Endodermal cell (in vitro differentiated cells): ENCODE measurements at regions not wholly inside any gene's neighbourhood (a gene's known extent, or its start where the extent isn't known, plus 50 kb on each side); places are given as distances from the start of the nearest gene placed in this dataset.
A peak's percentile ranks its signal among the peaks of the same experiment; 100 is the strongest.

ENCODE experiments used
- DNase-seq: peaks from one replicate; pipeline ENCODE4 v3.0.0-alpha.2; 2017
- H3K27ac ChIP-seq: 2 replicates; pipeline ENCODE4 v1.5.1; 2013; ENCODE audit warnings: mild to moderate bottlenecking, low read depth, low read length, moderate library complexity
- H3K27me3 ChIP-seq: 2 replicates; pipeline ENCODE4 v1.6.1; 2013; ENCODE audit warnings: mild to moderate bottlenecking, low read length, moderate library complexity; ENCODE audit not compliant: insufficient read depth, control insufficient read depth, poor library complexity, severe bottlenecking
- H3K36me3 ChIP-seq: 2 replicates; pipeline ENCODE4 v1.7.0; 2013; ENCODE audit warnings: mild to moderate bottlenecking, low read length, moderate library complexity; ENCODE audit not compliant: control insufficient read depth, insufficient read depth
- H3K4me1 ChIP-seq: one replicate; pipeline ENCODE4 v1.7.0; 2013; ENCODE audit warnings: low read length; ENCODE audit not compliant: control insufficient read depth, insufficient read depth
- H3K4me3 ChIP-seq: 2 replicates; pipeline ENCODE4 v1.5.1; 2013; ENCODE audit warnings: mild to moderate bottlenecking, low read length, moderate library complexity
- H3K9ac ChIP-seq: 2 replicates; pipeline ENCODE4 v1.6.1; 2013; ENCODE audit warnings: mild to moderate bottlenecking, low read length, moderate library complexity; ENCODE audit not compliant: poor library complexity, severe bottlenecking; ENCODE audit errors: extremely low read depth
- H3K9me3 ChIP-seq: 2 replicates; pipeline ENCODE4 v1.6.1; 2013; ENCODE audit warnings: mild to moderate bottlenecking, low read length, moderate library complexity; ENCODE audit not compliant: control insufficient read depth
- H3K27ac Mint-ChIP-seq: 2 replicates; pipeline ENCODE4 v1.8.0; 2020; ENCODE audit warnings: mixed read lengths
- H3K27me3 Mint-ChIP-seq: 2 replicates; pipeline ENCODE4 v1.8.0; 2021; ENCODE audit warnings: mild to moderate bottlenecking, mixed read lengths; ENCODE audit not compliant: insufficient read depth
- H3K36me3 Mint-ChIP-seq: 2 replicates; pipeline ENCODE4 v1.8.0; 2020; ENCODE audit warnings: low read depth, mixed read lengths
- H3K4me1 Mint-ChIP-seq: 2 replicates; pipeline ENCODE4 v1.8.0; 2020; ENCODE audit warnings: mixed read lengths
- H3K4me3 Mint-ChIP-seq: 2 replicates; pipeline ENCODE4 v1.8.0; 2020; ENCODE audit warnings: mild to moderate bottlenecking, moderate library complexity, mixed read lengths
- H3K9me3 Mint-ChIP-seq: 2 replicates; pipeline ENCODE4 v1.8.0; 2020; ENCODE audit warnings: mild to moderate bottlenecking, mixed read lengths
- WGBS, 2 experiments: methylation state at CpG; one replicate each; pipeline versions ENCODE4 v1.1.5 to v1.1.7; 2013; ENCODE audit warnings: missing lambda C conversion rate in 2 of 2, mixed read lengths in 1 of 2; ENCODE audit not compliant: insufficient coverage in 1 of 2, insufficient read length in 1 of 2; 5-methylcytosine and 5-hydroxymethylcytosine counted together
- TF ChIP-seq, protein P1 (sequence below): fragments of 200-600 bp; sonication (generic); conservative IDR thresholded peaks from 2 replicates; pipeline ENCODE4 v1.5.0; 2021; ENCODE audit warnings: antibody characterized with exemption, mild to moderate bottlenecking

DNA sequence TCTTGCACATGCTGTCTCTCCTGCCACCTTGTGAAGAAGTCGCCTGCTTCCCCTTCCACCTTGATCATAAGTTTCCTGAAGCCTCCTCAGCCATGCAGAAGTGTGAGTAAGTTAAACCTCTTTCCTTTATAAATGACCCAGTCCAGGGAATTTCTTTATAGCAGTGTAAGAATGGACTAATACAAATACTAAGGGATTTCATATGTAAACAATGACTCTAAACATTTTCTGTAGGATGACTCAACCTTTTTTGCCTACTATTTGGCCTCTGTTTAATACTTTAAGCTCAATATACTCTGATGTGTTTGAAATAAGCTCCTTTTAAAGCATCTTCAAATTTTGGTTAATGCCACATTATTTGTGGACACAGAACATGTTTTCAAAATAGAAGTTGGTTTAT is 813.5 kb upstream of the SLIT2 start:
- H3K4me3 ChIP-seq = no peak overlapping the region
- H3K36me3 Mint-ChIP-seq = peaks cover 4% of the 10 kb centered on the region

DNA sequence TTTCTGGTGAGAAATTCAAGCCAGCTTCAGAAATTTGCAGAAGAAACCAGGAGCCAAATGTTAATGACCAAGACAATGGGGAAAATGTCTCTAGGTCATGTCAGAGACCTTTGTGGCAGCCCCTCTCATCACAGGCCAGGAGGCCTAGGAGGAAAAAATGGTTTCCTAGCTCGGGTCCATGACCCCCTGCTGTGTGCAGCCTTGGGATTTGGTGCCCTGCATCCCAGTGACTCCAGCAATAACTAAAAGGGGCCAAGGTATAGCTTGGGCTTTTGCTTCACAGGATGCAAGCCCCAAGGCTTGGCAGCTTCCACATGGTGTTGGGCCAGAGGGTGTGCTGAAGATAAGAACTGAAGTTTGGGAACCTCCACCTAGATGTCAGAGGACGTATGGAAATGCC is 814.7 kb upstream of the SLIT2 start:
- Histone ChIP-seq H3K4me1 (no peaks in the 10 kb centered on the region), H3K4me3 (no peak overlapping the region), H3K27me3 (no peaks in the 10 kb centered on the region), H3K9me3 (peaks cover 41% of the 10 kb centered on the region), H3K9ac (no peak overlapping the region), H3K27ac (no peak overlapping the region), H3K36me3 (no peaks in the 10 kb centered on the region)
- 81 to 89% methylated on average over 1 to 2 of the region's 2 CpGs for WGBS, 2 experiments
- H3K36me3 Mint-ChIP-seq = peaks cover 4% of the 10 kb centered on the region
- H3K9me3 Mint-ChIP-seq = peaks cover 55% of the 10 kb centered on the region
- H3K27ac Mint-ChIP-seq = no peak overlapping the region
- H3K4me1 Mint-ChIP-seq = no peaks in the 10 kb centered on the region
- TF ChIP-seq, protein P1, sequence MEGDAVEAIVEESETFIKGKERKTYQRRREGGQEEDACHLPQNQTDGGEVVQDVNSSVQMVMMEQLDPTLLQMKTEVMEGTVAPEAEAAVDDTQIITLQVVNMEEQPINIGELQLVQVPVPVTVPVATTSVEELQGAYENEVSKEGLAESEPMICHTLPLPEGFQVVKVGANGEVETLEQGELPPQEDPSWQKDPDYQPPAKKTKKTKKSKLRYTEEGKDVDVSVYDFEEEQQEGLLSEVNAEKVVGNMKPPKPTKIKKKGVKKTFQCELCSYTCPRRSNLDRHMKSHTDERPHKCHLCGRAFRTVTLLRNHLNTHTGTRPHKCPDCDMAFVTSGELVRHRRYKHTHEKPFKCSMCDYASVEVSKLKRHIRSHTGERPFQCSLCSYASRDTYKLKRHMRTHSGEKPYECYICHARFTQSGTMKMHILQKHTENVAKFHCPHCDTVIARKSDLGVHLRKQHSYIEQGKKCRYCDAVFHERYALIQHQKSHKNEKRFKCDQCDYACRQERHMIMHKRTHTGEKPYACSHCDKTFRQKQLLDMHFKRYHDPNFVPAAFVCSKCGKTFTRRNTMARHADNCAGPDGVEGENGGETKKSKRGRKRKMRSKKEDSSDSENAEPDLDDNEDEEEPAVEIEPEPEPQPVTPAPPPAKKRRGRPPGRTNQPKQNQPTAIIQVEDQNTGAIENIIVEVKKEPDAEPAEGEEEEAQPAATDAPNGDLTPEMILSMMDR = no peak
- H3K27me3 Mint-ChIP-seq = peaks cover 31% of the 10 kb centered on the region
- H3K4me3 Mint-ChIP-seq = no peak overlapping the region
- DNase-seq = no peak

More for the DNA sequence above, 813.5 kb upstream of the SLIT2 start:
- Histone ChIP-seq H3K27ac (no peak overlapping the region), H3K9ac (no peak overlapping the region), H3K36me3 (no peaks in the 10 kb centered on the region), H3K9me3 (peaks cover 37% of the 10 kb centered on the region), H3K27me3 (no peaks in the 10 kb centered on the region), H3K4me1 (no peaks in the 10 kb centered on the region)
- no peaks in the 10 kb centered on the region for H3K4me1 Mint-ChIP-seq
- H3K9me3 Mint-ChIP-seq = peaks cover 47% of the 10 kb centered on the region
- no peak overlapping the region for H3K27ac Mint-ChIP-seq
- H3K4me3 Mint-ChIP-seq = no peak overlapping the region
- H3K27me3 Mint-ChIP-seq = peaks cover 20% of the 10 kb centered on the region
- 81 to 100% methylated on average over 1 of the region's 1 CpG for WGBS, 2 experiments
- no peak for DNase-seq
- TF ChIP-seq, protein P1 = no peak

DNA sequence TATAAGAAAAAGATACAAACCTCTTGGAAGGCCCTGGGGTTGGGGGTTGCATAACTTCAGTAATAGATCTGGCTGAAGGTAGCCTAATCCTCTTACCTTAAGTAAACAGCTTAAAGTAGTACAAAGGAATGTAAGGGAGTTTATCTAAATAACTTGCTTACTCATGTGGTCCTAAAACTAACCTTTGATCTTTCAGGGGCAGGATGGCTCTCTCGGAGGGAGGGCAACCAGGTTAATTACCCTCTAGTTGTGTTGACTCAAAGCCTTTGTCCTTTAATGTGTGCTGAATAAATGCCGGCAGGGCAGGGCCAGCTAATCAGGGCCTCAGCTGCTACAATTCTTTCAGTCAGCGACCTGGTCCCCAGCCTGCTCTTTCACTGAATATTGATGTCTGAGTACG is 822.0 kb upstream of the SLIT2 start:
- peak; percentile 81 for DNase-seq
- peaks cover 85% of the 10 kb centered on the region for H3K27me3 Mint-ChIP-seq

More for the DNA sequence above, 822.0 kb upstream of the SLIT2 start:
- Histone ChIP-seq H3K4me3 (peak overlapping the region; percentile 60), H3K4me1 (no peaks in the 10 kb centered on the region), H3K9me3 (peaks cover 52% of the 10 kb centered on the region), H3K27ac (no peak overlapping the region), H3K9ac (no peak overlapping the region), H3K36me3 (no peaks in the 10 kb centered on the region), H3K27me3 (no peaks in the 10 kb centered on the region)
- 38 to 40% methylated on average over 2 to 4 of the region's 4 CpGs for WGBS, 2 experiments
- Mint-ChIP-seq H3K27ac (no peak overlapping the region), H3K9me3 (peaks cover 60% of the 10 kb centered on the region), H3K4me1 (no peaks in the 10 kb centered on the region), H3K36me3 (peaks cover 2% of the 10 kb centered on the region), H3K4me3 (no peak overlapping the region)
- TF ChIP-seq, protein P1 = no peak
